UCSD-AML1 (cell line): ENCODE measurements at regions not wholly inside any gene's neighbourhood (a gene's known extent, or its start where the extent isn't known, plus 50 kb on each side); places are given as distances from the start of the nearest gene placed in this dataset.

Source experiments
- DNase-seq: peaks from one replicate; lab custom pipeline; 2025; ENCODE audit not compliant: unreplicated experiment; lab: John Stamatoyannopoulos, UW

DNA sequence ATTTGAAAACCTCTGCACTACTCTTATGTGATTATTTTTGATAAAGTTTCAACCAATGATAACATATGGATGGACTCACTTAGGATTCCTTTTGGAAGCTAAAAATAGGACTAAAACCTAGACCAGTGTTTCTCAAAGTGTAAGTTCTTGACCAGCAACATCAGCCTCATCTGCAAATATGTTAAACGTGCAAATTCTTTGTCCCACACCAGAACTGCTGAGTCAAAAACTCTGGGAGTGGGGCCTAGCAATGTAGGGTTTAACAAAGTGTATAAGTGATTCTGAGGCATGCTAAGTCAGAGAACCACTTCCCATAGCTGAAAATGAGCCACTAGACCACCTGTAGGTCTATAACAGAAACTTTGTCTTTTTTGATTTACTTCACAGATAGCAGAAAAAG is 1247.2 kb upstream of the PIK3C3 start:
- no peak for DNase-seq

- DNase-seq, result no peak
Measured at GRCh38 chr18:40698129-40698528, 1256.9 kb upstream of the PIK3C3 start.

DNA sequence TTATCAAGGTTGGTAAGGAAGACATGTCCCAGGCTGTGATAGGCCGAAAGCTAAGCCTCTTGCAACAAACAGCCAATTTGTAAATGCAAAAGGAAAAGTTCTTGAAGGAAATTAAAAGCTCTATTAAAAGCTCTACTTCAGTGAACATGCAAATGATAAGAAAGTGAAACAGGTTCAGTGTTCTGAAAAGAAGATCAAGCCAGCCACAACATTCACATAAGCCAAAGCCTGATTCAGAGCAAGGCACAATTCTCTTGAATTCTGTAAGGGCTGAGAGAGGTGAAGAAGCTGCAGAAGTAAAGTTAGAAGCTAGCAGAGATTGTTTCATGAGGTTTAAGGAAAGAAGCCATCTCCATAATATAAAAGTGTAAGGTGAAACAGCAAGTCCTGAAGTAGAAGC is 1259.5 kb upstream of the PIK3C3 start:
- DNase-seq, result no peak

- no peak for DNase-seq
Measured at GRCh38 chr18:40692871-40693270, 1262.2 kb upstream of the PIK3C3 start.

DNA sequence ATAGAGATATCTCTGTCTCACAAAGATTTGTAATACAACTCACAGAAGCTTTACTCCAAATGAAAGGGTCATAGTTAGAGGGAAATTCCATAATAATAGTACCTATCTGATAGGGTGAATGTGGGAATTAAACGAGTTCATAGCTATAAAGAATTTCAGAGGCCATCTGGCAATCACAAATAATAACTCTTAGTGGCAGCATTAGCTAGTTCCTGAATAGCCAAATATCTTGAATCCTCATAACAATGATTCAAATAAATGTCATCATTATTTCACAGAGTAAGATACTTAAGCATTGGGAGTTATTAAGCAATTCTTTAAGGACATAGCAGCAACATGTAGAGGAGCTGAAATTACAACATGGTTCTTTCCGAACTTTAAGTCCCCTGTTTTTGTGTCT is 1265.0 kb upstream of the PIK3C3 start:
- no peak for DNase-seq

DNA sequence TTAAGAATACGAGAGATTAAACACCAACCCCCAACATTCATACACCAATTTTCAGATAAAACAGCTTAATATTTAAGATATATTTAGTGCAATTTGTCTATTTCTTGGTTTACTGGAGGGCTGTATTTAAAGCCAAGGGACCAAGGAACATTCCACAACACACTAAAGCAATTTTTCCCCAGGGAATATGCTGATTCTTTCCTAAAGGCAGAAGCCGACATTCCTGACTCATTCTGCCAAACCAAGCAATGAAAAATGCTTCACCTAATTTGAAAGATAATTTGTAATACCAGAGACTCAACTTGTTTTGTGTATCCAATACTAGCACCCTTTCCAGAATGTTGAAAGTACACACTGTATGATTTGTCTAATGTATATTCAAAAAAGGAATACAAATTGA is 1267.6 kb upstream of the PIK3C3 start:
- no peak for DNase-seq

GRCh38 chr18:40686836-40687235 is 1268.2 kb upstream of the PIK3C3 start:
- no peak for DNase-seq

DNA sequence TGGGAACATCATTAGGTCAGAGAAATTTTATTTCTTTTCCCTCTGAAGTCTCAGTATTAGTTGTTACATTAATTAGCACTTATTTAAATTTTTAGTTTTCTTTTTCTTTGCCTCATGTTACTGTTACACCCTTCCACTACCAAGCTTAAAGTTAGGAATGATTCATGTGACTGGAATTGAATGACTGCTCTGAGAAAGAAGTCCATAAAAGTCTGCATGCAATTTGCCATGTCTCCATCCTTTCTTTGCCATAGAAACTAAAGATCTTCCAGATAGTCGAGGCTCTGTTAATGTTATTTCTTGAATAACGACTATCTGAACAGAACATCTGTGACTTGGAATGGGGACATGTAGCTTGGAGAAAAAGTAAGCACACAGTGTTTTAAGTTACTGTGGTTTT is 1269.8 kb upstream of the PIK3C3 start:
- no peak for DNase-seq

GRCh38 chr18:40678318-40678717 is 1276.7 kb upstream of the PIK3C3 start:
- no peak for DNase-seq

GRCh38 chr18:40676668-40677067 is 1278.4 kb upstream of the PIK3C3 start:
- DNase-seq, result no peak

DNA sequence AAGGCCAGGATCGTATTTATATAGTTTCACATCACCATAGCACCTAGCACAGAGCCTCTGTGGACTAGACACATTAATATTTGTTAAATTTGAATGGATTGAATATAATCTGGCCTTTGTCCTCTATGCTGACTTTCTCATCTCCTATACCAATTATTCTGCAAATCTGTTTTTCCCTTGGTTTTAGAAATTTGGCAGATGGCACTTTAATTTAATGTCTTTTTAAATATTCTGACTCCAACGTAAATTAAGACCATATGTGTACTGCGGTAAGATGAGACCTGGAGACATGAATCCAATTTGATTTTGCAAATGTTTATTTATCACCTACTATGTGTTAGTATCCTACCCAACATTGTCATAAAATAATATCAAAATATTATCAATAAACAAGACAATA is 1281.9 kb upstream of the PIK3C3 start:
- DNase-seq, result no peak

GRCh38 chr18:40672590-40672989 is 1282.4 kb upstream of the PIK3C3 start:
- DNase-seq, result no peak

- DNase-seq, result no peak
Measured at GRCh38 chr18:40670668-40671375, 1284.2 kb upstream of the PIK3C3 start.

- DNase-seq, result no peak
Measured at GRCh38 chr18:40662898-40663437, 1292.1 kb upstream of the PIK3C3 start.

DNA sequence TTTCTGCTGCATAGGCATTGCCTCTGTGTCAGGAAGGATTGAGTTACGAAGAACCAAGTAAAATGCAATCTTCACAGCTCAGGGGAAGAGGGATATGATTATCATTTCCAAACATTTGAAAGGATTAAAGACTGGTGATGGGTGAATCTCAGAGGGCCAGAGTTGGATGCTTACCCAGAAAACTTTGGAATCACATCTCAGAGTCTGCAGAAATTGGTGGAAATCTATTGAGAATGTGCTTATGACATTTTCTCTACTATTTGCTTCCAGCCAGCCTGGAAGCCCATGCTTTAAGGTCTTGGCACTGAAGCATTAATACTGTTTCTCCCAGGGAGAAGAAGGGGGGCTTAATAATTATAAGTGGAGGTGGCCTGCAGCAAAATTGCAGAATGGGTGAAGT is 1301.4 kb upstream of the PIK3C3 start:
- no peak for DNase-seq

GRCh38 chr18:40652321-40652720 is 1302.7 kb upstream of the PIK3C3 start:
- no peak for DNase-seq

GRCh38 chr18:40651163-40651562 is 1303.9 kb upstream of the PIK3C3 start:
- no peak for DNase-seq

DNA sequence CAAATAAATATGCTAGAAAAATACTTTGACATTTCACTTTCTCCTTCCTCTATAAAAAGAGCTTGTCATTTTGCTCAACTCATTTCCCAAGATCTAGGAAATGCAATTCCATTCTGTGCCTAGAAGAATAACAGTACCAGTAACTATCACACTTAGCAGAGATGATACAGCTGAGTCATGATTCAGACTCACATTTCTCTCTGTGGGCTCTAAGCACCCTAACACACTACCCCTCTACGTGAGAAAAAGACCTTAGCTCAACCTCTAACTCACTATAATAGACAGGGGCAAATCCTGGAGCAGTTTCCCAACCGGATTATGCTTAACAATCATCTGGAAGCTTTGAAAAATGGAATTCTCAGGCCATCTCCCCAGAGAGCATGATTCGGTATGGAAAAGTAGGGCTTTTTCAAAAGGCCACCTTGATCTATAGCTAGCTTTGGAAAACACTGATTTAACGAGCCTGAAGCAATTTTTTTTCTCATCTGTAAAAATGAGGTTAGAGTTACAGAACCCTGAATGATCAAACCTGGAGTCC is 1312.3 kb upstream of the PIK3C3 start:
- DNase-seq, result no peak

GRCh38 chr18:40631319-40631718 is 1323.7 kb upstream of the PIK3C3 start:
- DNase-seq, result no peak

DNA sequence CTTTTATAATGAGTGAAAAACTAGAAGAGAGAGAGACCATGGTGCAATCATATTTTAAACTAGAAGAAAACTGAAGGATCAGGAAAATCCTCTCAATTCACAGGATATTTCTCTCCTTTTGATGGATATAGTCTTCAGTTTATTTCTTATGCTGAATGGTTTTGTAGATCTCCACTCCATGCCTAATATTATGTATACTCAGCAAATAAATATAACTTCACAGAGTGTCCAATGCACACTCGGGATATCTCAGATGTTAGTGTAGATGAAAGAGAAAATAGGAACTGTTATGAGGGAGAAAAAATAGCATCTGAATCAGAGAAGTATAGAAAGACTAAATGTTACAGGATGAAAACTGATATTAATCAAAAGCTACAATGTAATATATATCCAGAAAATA is 1324.5 kb upstream of the PIK3C3 start:
- DNase-seq, result no peak

- no peak for DNase-seq
Measured at GRCh38 chr18:40624959-40625358, 1330.1 kb upstream of the PIK3C3 start.

DNA sequence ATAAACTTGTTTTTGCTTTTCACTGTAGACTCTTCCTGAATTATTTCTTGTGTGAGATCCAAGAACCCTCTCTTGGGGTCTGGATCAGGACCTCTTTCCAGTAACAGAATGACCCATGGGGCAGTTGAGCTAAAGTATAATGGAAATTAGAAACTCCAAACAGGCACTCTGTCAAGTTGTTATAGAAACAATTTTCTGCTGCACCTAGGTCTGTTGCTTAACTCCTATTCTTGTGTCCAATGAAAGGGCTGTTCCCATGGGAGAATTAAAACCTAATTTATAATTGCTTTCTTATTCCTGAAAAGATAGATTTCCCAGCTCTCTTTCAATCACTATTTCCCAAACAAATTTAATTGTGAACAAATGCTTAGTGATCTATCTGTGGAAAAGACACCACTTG is 1341.3 kb upstream of the PIK3C3 start:
- DNase-seq, result no peak

GRCh38 chr18:40612356-40612755 is 1342.7 kb upstream of the PIK3C3 start:
- no peak for DNase-seq
